Loucy (cell line): ENCODE measurements at regions not wholly inside any gene's neighbourhood (a gene's known extent, or its start where the extent isn't known, plus 50 kb on each side); places are given as distances from the start of the nearest gene placed in this dataset.
A peak's percentile ranks its signal among the peaks of the same experiment; 100 is the strongest.

Source experiments
- H2AFZ ChIP-seq: fragments of 200-600 bp; sonication (generic); 2 replicates; pipeline ENCODE4 v1.6.0; 2016; ENCODE audit warnings: antibody characterized with exemption, mild to moderate bottlenecking, low read length, moderate library complexity
- H3F3A ChIP-seq: fragments of 200-600 bp; 2 replicates; pipeline ENCODE4 v1.6.0; 2016; ENCODE audit warnings: antibody characterized with exemption, low read depth, mild to moderate bottlenecking
- H3K27me3 ChIP-seq: fragments of 200-600 bp; sonication (generic); 2 replicates; pipeline ENCODE4 v1.6.1; 2014; ENCODE audit warnings: low read length, mild to moderate bottlenecking; ENCODE audit not compliant: insufficient read depth, poor library complexity, severe bottlenecking
- H3K36me3 ChIP-seq: fragments of 200-600 bp; sonication (generic); 2 replicates; pipeline ENCODE4 v1.6.1; 2016; ENCODE audit warnings: low read length; ENCODE audit not compliant: insufficient read depth
- H3K4me1 ChIP-seq: fragments of 200-600 bp; sonication (generic); 2 replicates; pipeline ENCODE4 v1.5.1; 2014; ENCODE audit warnings: low read length, mild to moderate bottlenecking; ENCODE audit not compliant: insufficient read depth, poor library complexity, severe bottlenecking
- H3K4me2 ChIP-seq: fragments of 200-600 bp; sonication (generic); 2 replicates; pipeline ENCODE4 v1.6.0; 2014; ENCODE audit warnings: antibody characterized with exemption, low read length, low read depth, mild to moderate bottlenecking; ENCODE audit not compliant: poor library complexity, severe bottlenecking
- H3K4me3 ChIP-seq: fragments of 200-600 bp; sonication (generic); 2 replicates; pipeline ENCODE4 v1.5.1; 2014; ENCODE audit warnings: low read length, mild to moderate bottlenecking, mixed read lengths; ENCODE audit not compliant: poor library complexity, severe bottlenecking
- H3K79me2 ChIP-seq: fragments of 200-600 bp; sonication (generic); 2 replicates; pipeline ENCODE4 v1.6.1; 2014; ENCODE audit warnings: low read length; ENCODE audit not compliant: insufficient read depth
- H3K9ac ChIP-seq: fragments of 200-600 bp; sonication (generic); 2 replicates; pipeline ENCODE4 v1.6.0; 2014; ENCODE audit warnings: mild to moderate bottlenecking, low read depth, low read length, moderate library complexity; ENCODE audit not compliant: poor library complexity, severe bottlenecking
- H3K9me2 ChIP-seq: fragments of 200-600 bp; sonication (generic); replicated peaks from 2 replicates; pipeline ENCODE4 v1.6.1; 2016; ENCODE audit warnings: low read depth, low read length, mixed read lengths
- H3K9me3 ChIP-seq: fragments of 200-600 bp; sonication (generic); 2 replicates; pipeline ENCODE4 v1.6.1; 2014; ENCODE audit warnings: mild to moderate bottlenecking, antibody characterized with exemption, low read length, low read depth; ENCODE audit not compliant: insufficient read depth
- H4K20me1 ChIP-seq: fragments of 200-600 bp; sonication (generic); 2 replicates; pipeline ENCODE4 v1.6.0; 2014; ENCODE audit warnings: antibody characterized with exemption, low read length, mild to moderate bottlenecking; ENCODE audit not compliant: insufficient read depth, poor library complexity, severe bottlenecking
- CTCF ChIP-seq: fragments of 200-600 bp; sonication (generic); conservative IDR thresholded peaks from 2 replicates; pipeline ENCODE4 v1.5.1; 2014; ENCODE audit warnings: mild to moderate bottlenecking, antibody characterized with exemption, low read length
- EZH2phosphoT487 ChIP-seq: fragments of 200-600 bp; IDR thresholded peaks from 2 replicates; pipeline ENCODE4 v1.6.1; 2018; ENCODE audit warnings: antibody characterized with exemption, mild to moderate bottlenecking, moderate library complexity, borderline replicate concordance

GRCh38 chr19:32222556-32222955, 122.9 kb upstream of the ZNF507 start:
- no peaks in the 10 kb centered on the region for H3K9me3 ChIP-seq
- no peaks in the 10 kb centered on the region for H3K27me3 ChIP-seq
- no peaks in the 10 kb centered on the region for H3K9me2 ChIP-seq
- H3K79me2 ChIP-seq, result no peaks in the 10 kb centered on the region
- H3K36me3 ChIP-seq, result no peaks in the 10 kb centered on the region
- TF ChIP-seq EZH2phosphoT487, result no peak
- no peak for TF ChIP-seq CTCF
- peaks cover 12% of the 10 kb centered on the region for H3K4me1 ChIP-seq
- H2AFZ ChIP-seq, result no peak overlapping the region
- no peak overlapping the region for H3K4me3 ChIP-seq
- H4K20me1 ChIP-seq, result no peaks in the 10 kb centered on the region
- H3K4me2 ChIP-seq, result no peak overlapping the region
- no peak overlapping the region for H3K9ac ChIP-seq
- no peaks in the 10 kb centered on the region for H3F3A ChIP-seq

GRCh38 chr19:32223106-32223505, 122.3 kb upstream of the ZNF507 start:
- peak overlapping the region; percentile 71 for H3K4me2 ChIP-seq
- H3K9ac ChIP-seq, result no peak overlapping the region
- no peaks in the 10 kb centered on the region for H4K20me1 ChIP-seq
- TF ChIP-seq EZH2phosphoT487, result no peak
- TF ChIP-seq CTCF, result no peak
- no peaks in the 10 kb centered on the region for H3K36me3 ChIP-seq
- no peak overlapping the region for H3K4me3 ChIP-seq
- H3K9me2 ChIP-seq, result no peaks in the 10 kb centered on the region
- no peaks in the 10 kb centered on the region for H3K27me3 ChIP-seq
- H3F3A ChIP-seq, result no peaks in the 10 kb centered on the region
- no peaks in the 10 kb centered on the region for H3K79me2 ChIP-seq
- H3K4me1 ChIP-seq, result peaks cover 12% of the 10 kb centered on the region
- H2AFZ ChIP-seq, result no peak overlapping the region
- H3K9me3 ChIP-seq, result no peaks in the 10 kb centered on the region

GRCh38 chr19:32223595-32224370, 121.6 kb upstream of the ZNF507 start:
- Histone ChIP-seq H3K9ac (no peak overlapping the region), H3K9me2 (no peaks in the 10 kb centered on the region), H4K20me1 (no peaks in the 10 kb centered on the region), H3K9me3 (no peaks in the 10 kb centered on the region), H3F3A (no peaks in the 10 kb centered on the region), H3K4me2 (peak overlapping the region; percentile 71), H2AFZ (peak overlapping the region; percentile 39; the same call in 1 of the 2 replicates), H3K79me2 (no peaks in the 10 kb centered on the region), H3K4me3 (peak overlapping the region; percentile 47), H3K36me3 (no peaks in the 10 kb centered on the region), H3K27me3 (no peaks in the 10 kb centered on the region), H3K4me1 (peaks cover 12% of the 10 kb centered on the region)
- TF ChIP-seq CTCF (no peak), EZH2phosphoT487 (no peak)
